ENCODE measurements at regions not wholly inside any gene's neighbourhood (a gene's known extent, or its start where the extent isn't known, plus 50 kb on each side); places are given as distances from the start of the nearest gene placed in this dataset.

- 62 to 73% (median 67%) methylated on average over 6 of the region's 6 CpGs for WGBS, 4 donors
- intact Hi-C loops (cut with DNase I): no loop called here
- H3K9me3 ChIP-seq (replicated peaks in 1 of 3): no peaks in the 10 kb centered on the region
- H3K27ac ChIP-seq: peak overlapping the region in 2 of 5 donors; percentile 23 to 29
- peaks cover 20 to 22% of the 10 kb centered on the region in 2 donors for H3K4me1 ChIP-seq (replicated peaks in 1 of 2)
- DNase-seq: peak in 2 of 7 donors; percentile 24 to 46
- H3K4me3 ChIP-seq: no peak overlapping the region
- no peaks in the 10 kb centered on the region for H3K27me3 ChIP-seq
- TF ChIP-seq POLR2A (IDR thresholded peaks at IDR 0.05) (no peak), CTCF (IDR thresholded peaks at IDR 0.05) (no peak)
- no peaks in the 10 kb centered on the region for H3K36me3 ChIP-seq (replicated peaks in 1 of 2)
Observed at GRCh38 chr6:118746145-118746824, 94.9 kb upstream of the CEP85L start.

- H3K4me1 ChIP-seq (replicated peaks in 1 of 2): peaks cover 20 to 28% of the 10 kb centered on the region in 2 donors
- TF ChIP-seq POLR2A (IDR thresholded peaks at IDR 0.05): no peak
- TF ChIP-seq CTCF (IDR thresholded peaks at IDR 0.05): no peak
- 87 to 91% (median 89%) methylated on average over 7 of the region's 7 CpGs for WGBS, 4 donors
- no peak overlapping the region for H3K4me3 ChIP-seq
- no peaks in the 10 kb centered on the region for H3K36me3 ChIP-seq (replicated peaks in 1 of 2)
- DNase-seq: no peak
- H3K9me3 ChIP-seq (replicated peaks in 1 of 3): no peaks in the 10 kb centered on the region
- intact Hi-C loops (cut with DNase I): no loop called here
- H3K27me3 ChIP-seq: no peaks in the 10 kb centered on the region
- H3K27ac ChIP-seq: no peak overlapping the region
Observed at GRCh38 chr6:118745156-118745555, 93.8 kb upstream of the CEP85L start.

GRCh38 chr6:118744261-118744941, 93.0 kb upstream of the CEP85L start:
- TF ChIP-seq CTCF (IDR thresholded peaks at IDR 0.05) (no peak), POLR2A (IDR thresholded peaks at IDR 0.05) (no peak)
- no peaks in the 10 kb centered on the region for H3K9me3 ChIP-seq (replicated peaks in 1 of 3)
- WGBS, 4 donors: 85 to 92% (median 90%) methylated on average over 6 of the region's 6 CpGs
- peaks cover 19 to 32% of the 10 kb centered on the region in 2 donors for H3K4me1 ChIP-seq (replicated peaks in 1 of 2)
- no peaks in the 10 kb centered on the region for H3K36me3 ChIP-seq (replicated peaks in 1 of 2)
- no peak overlapping the region for H3K27ac ChIP-seq
- H3K4me3 ChIP-seq: no peak overlapping the region
- DNase-seq: no peak
- intact Hi-C loops (cut with DNase I): no loop called here
- H3K27me3 ChIP-seq: no peaks in the 10 kb centered on the region

- no peak overlapping the region for H3K4me3 ChIP-seq
- H3K27ac ChIP-seq: no peak overlapping the region
- H3K27me3 ChIP-seq: no peaks in the 10 kb centered on the region
- no peaks in the 10 kb centered on the region for H3K36me3 ChIP-seq (replicated peaks in 1 of 2)
- peaks cover 13 to 26% of the 10 kb centered on the region in 2 donors for H3K4me1 ChIP-seq (replicated peaks in 1 of 2)
- DNase-seq: no peak
- 57 to 80% (median 61%) methylated on average over 1 of the region's 1 CpG; no CpG with 5 or more reads in 1 of the 4 donors for WGBS, 4 donors
- H3K9me3 ChIP-seq (replicated peaks in 1 of 3): no peaks in the 10 kb centered on the region
- TF ChIP-seq POLR2A (IDR thresholded peaks at IDR 0.05) (no peak), CTCF (IDR thresholded peaks at IDR 0.05) (no peak)
- intact Hi-C loops (cut with DNase I): no loop called here
Observed at GRCh38 chr6:118743746-118744145, 92.4 kb upstream of the CEP85L start.
